ENCODE measurements at regions not wholly inside any gene's neighbourhood (a gene's known extent, or its start where the extent isn't known, plus 50 kb on each side); places are given as distances from the start of the nearest gene placed in this dataset.

DNA sequence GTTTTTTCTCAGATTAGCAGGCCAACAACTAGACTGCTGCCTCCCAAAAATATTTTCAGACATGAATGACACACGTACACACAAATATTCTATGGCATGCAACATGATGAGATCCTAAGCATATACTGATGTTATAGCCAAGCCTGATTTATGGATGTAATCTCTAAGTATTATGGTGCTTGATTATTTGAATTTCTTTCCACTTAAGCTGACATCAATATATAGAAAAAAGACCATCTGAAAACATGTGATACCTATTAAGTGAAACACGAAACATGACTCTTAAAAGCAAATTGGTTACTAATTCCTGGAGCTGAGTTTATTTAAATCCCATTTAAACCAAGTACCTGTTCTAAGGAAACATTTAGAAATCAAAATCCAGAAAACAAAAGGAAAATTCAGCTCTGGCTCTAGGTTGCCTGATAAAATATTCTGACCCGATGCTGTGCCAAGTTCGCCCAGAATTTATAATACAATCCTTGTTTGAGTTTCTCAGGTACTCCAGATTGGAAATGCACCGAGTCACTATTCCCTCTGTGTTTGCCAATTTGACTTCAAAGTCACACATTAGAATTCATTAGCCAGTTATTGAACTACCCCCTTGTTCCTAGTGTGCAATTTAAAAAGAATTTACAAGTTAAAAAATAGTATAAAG, 548.6 kb downstream of the CSNK1G3 start:
- Histone ChIP-seq H3K9me3 (ENCODE audit: low read depth) (no peaks in the 10 kb centered on the region), H3K27me3 (replicated peaks; ENCODE audit: insufficient read depth) (peaks cover 5% of the 10 kb centered on the region; the same call in 1 of the 2 replicates), H3F3A (ENCODE audit: insufficient read depth) (no peaks in the 10 kb centered on the region), H2AFZ (no peak overlapping the region), H3K9ac (no peak overlapping the region), H3K36me3 (ENCODE audit: low read depth) (no peaks in the 10 kb centered on the region), H3K4me3 (no peak overlapping the region), H3K4me1 (ENCODE audit: insufficient read depth) (no peaks in the 10 kb centered on the region), H3K79me2 (ENCODE audit: insufficient read depth) (no peaks in the 10 kb centered on the region), H4K20me1 (ENCODE audit: insufficient read depth) (no peaks in the 10 kb centered on the region), H3K27ac (no peak overlapping the region), H3K4me2 (ENCODE audit: unreplicated experiment) (no peak overlapping the region), H3K9me2 (ENCODE audit: insufficient read depth) (no peaks in the 10 kb centered on the region)
- in situ Hi-C loops (cut with MboI), result no loop called here
- WGBS, 2 experiments (ENCODE audit: low coverage in 1 of 2, low lambda C conversion rate in 2 of 2, missing lambda C conversion rate in 2 of 2), result 70 to 75% methylated on average over 5 of the region's 5 CpGs
- DNase-seq, result no peak
- TF ChIP-seq EZH2phosphoT487 (IDR thresholded peaks at IDR 0.05; ENCODE audit: insufficient read depth, low read depth) (no peak), EZH2 (IDR thresholded peaks at IDR 0.05; ENCODE audit: insufficient read depth, poor library complexity, severe bottlenecking) (no peak)

DNA sequence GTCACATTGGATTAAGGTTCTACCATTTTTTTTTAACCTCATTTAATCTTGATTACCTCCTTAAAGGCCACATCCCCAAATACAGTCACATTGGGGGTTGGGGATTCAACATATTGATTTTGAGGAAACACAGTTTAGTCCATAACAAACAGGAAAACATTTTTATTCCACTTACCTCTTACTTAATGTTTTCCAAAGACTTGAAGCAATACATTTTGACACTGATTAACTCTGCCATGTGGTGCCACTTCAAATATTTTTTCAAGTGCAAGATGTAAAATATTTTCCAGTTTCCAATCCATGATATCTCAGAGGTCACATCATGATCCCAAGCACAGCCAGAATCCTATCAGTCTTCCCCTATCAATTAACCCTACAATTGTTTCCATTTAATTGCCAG, 548.0 kb downstream of the CSNK1G3 start:
- no peaks in the 10 kb centered on the region for H3F3A ChIP-seq (ENCODE audit: insufficient read depth)
- no peak overlapping the region for H3K4me2 ChIP-seq (ENCODE audit: unreplicated experiment)
- peaks cover 5% of the 10 kb centered on the region; the same call in 1 of the 2 replicates for H3K27me3 ChIP-seq (replicated peaks; ENCODE audit: insufficient read depth)
- no peak for DNase-seq
- no peaks in the 10 kb centered on the region for H4K20me1 ChIP-seq (ENCODE audit: insufficient read depth)
- TF ChIP-seq EZH2 (IDR thresholded peaks at IDR 0.05; ENCODE audit: insufficient read depth, poor library complexity, severe bottlenecking) (no peak), EZH2phosphoT487 (IDR thresholded peaks at IDR 0.05; ENCODE audit: insufficient read depth, low read depth) (no peak)
- in situ Hi-C loops (cut with MboI), result no loop called here
- no peaks in the 10 kb centered on the region for H3K79me2 ChIP-seq (ENCODE audit: insufficient read depth)
- H3K36me3 ChIP-seq (ENCODE audit: low read depth), result no peaks in the 10 kb centered on the region
- H3K9ac ChIP-seq, result no peak overlapping the region
- no peaks in the 10 kb centered on the region for H3K9me2 ChIP-seq (ENCODE audit: insufficient read depth)
- H2AFZ ChIP-seq, result no peak overlapping the region
- no peak overlapping the region for H3K27ac ChIP-seq
- H3K9me3 ChIP-seq (ENCODE audit: low read depth), result no peaks in the 10 kb centered on the region
- H3K4me1 ChIP-seq (ENCODE audit: insufficient read depth), result no peaks in the 10 kb centered on the region
- no peak overlapping the region for H3K4me3 ChIP-seq

DNA sequence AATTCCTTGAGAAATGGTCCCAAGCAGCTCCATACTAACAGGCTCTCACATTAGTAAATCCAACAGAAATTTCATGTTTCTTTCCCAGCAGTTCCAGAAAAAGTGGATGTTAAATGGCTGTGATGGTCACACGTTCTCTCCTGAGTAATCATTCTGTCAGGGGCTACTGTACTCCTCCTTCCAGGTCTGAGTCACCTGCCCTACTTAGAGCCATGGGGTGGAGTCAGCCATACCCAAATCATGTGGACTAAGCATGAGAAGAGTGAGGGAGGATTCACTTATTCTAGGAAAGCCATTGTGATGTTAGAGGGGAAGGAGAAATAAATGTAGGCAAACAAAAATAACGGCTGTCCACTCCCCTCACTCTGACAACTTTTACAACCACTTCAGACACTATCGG, 547.2 kb downstream of the CSNK1G3 start:
- Histone ChIP-seq H3K27me3 (replicated peaks; ENCODE audit: insufficient read depth) (peaks cover 11% of the 10 kb centered on the region), H3K9me3 (ENCODE audit: low read depth) (no peaks in the 10 kb centered on the region), H3K4me2 (ENCODE audit: unreplicated experiment) (no peak overlapping the region), H3K9ac (no peak overlapping the region), H3K27ac (no peak overlapping the region), H2AFZ (no peak overlapping the region), H3F3A (ENCODE audit: insufficient read depth) (no peaks in the 10 kb centered on the region), H3K79me2 (ENCODE audit: insufficient read depth) (no peaks in the 10 kb centered on the region), H3K36me3 (ENCODE audit: low read depth) (no peaks in the 10 kb centered on the region), H3K4me1 (ENCODE audit: insufficient read depth) (no peaks in the 10 kb centered on the region), H4K20me1 (ENCODE audit: insufficient read depth) (no peaks in the 10 kb centered on the region), H3K9me2 (ENCODE audit: insufficient read depth) (no peaks in the 10 kb centered on the region), H3K4me3 (no peak overlapping the region)
- no peak for TF ChIP-seq EZH2phosphoT487 (IDR thresholded peaks at IDR 0.05; ENCODE audit: insufficient read depth, low read depth)
- no peak for TF ChIP-seq EZH2 (IDR thresholded peaks at IDR 0.05; ENCODE audit: insufficient read depth, poor library complexity, severe bottlenecking)
- in situ Hi-C loops (cut with MboI), result no loop called here
- 78 to 82% methylated on average over 3 of the region's 3 CpGs for WGBS, 2 experiments (ENCODE audit: low coverage in 1 of 2, low lambda C conversion rate in 2 of 2, missing lambda C conversion rate in 2 of 2)
- DNase-seq, result peak; percentile 43

DNA sequence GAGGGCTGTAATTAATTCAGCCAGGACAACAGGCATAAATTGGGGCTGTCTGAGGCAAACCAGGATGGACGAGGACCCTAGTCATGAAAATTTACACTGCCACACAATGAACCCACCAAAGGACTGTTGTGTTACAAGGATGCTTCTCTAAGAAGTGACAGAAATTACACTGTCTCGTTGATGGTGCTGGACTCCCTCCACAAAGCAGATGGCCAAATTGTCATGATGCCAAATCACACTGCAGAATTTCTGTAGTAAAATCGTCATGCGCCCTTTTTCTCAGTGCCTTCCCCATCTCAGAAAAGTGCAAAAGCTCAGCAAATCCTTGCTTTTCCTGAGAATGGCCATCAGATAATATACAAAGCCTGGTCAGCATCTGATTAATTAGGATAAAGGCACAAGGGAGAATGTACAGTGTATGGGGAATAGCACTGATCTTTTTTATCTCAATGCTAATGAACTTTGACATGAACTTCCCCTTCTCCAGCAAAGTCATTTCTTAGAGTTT, 545.8 kb downstream of the CSNK1G3 start:
- H3K79me2 ChIP-seq (ENCODE audit: insufficient read depth), result no peaks in the 10 kb centered on the region
- 55 to 56% methylated on average over 4 of the region's 4 CpGs for WGBS, 2 experiments (ENCODE audit: low coverage in 1 of 2, low lambda C conversion rate in 2 of 2, missing lambda C conversion rate in 2 of 2)
- H3K27ac ChIP-seq, result no peak overlapping the region
- no peak for DNase-seq
- no peak overlapping the region for H3K4me3 ChIP-seq
- no peak overlapping the region for H2AFZ ChIP-seq
- H3K9me3 ChIP-seq (ENCODE audit: low read depth), result no peaks in the 10 kb centered on the region
- in situ Hi-C loops (cut with MboI), result no loop called here
- no peaks in the 10 kb centered on the region for H3K36me3 ChIP-seq (ENCODE audit: low read depth)
- no peaks in the 10 kb centered on the region for H3F3A ChIP-seq (ENCODE audit: insufficient read depth)
- no peaks in the 10 kb centered on the region for H3K4me1 ChIP-seq (ENCODE audit: insufficient read depth)
- no peaks in the 10 kb centered on the region for H4K20me1 ChIP-seq (ENCODE audit: insufficient read depth)
- H3K4me2 ChIP-seq (ENCODE audit: unreplicated experiment), result no peak overlapping the region
- TF ChIP-seq EZH2 (IDR thresholded peaks at IDR 0.05; ENCODE audit: insufficient read depth, poor library complexity, severe bottlenecking), result no peak
- no peak for TF ChIP-seq EZH2phosphoT487 (IDR thresholded peaks at IDR 0.05; ENCODE audit: insufficient read depth, low read depth)
- H3K9me2 ChIP-seq (ENCODE audit: insufficient read depth), result no peaks in the 10 kb centered on the region
- no peak overlapping the region for H3K9ac ChIP-seq
- H3K27me3 ChIP-seq (replicated peaks; ENCODE audit: insufficient read depth), result peaks cover 11% of the 10 kb centered on the region
